Epithelial cell of prostate (primary cell): ENCODE measurements at regions not wholly inside any gene's neighbourhood (a gene's known extent, or its start where the extent isn't known, plus 50 kb on each side); places are given as distances from the start of the nearest gene placed in this dataset.
A peak's percentile ranks its signal among the peaks of the same experiment; 100 is the strongest.
"Not testable (repeated sequence)": the region's sequence is repeated elsewhere in the genome, so short reads cannot be mapped to it uniquely, and the experiment has no call there.

Experiments used
- DNase-seq: peaks from one replicate; pipeline ENCODE4 v3.0.0-alpha.2; 2011; ENCODE audit warnings: low read depth, low spot score
- H3K27ac ChIP-seq: fragments of 450-650 bp; 2 replicates; pipeline ENCODE4 v1.5.1; 2017; ENCODE audit warnings: mild to moderate bottlenecking

GRCh38 chr22:46026899-46027210 lies 49.9 kb upstream of the WNT7B start:
- DNase-seq: no peak
- no peak overlapping the region for H3K27ac ChIP-seq

- H3K27ac ChIP-seq: no peak overlapping the region
- DNase-seq: no peak
Measured at GRCh38 chr22:46027211-46028105, 50.5 kb upstream of the WNT7B start.

GRCh38 chr22:46028106-46028991 lies 51.4 kb upstream of the WNT7B start:
- H3K27ac ChIP-seq: no peak overlapping the region
- DNase-seq: no peak

GRCh38 chr22:46029036-46029435 lies 52.1 kb upstream of the WNT7B start:
- DNase-seq: no peak
- no peak overlapping the region for H3K27ac ChIP-seq

- DNase-seq: no peak
- no peak overlapping the region for H3K27ac ChIP-seq
Measured at GRCh38 chr22:46029574-46030200, 52.7 kb upstream of the WNT7B start.

- no peak for DNase-seq
- no peak overlapping the region for H3K27ac ChIP-seq
Measured at GRCh38 chr22:46030231-46030880, 53.4 kb upstream of the WNT7B start.

- DNase-seq: no peak
Measured at GRCh38 chr22:46031066-46031465, 54.1 kb upstream of the WNT7B start.

GRCh38 chr22:46031557-46031956 lies 54.6 kb upstream of the WNT7B start:
- H3K27ac ChIP-seq: no peak overlapping the region
- DNase-seq: no peak

More at GRCh38 chr22:46031066-46031465, 54.1 kb upstream of the WNT7B start:
- no peak overlapping the region for H3K27ac ChIP-seq

GRCh38 chr22:46031965-46032851 lies 55.2 kb upstream of the WNT7B start:
- no peak for DNase-seq

GRCh38 chr22:46033256-46034200 lies 56.6 kb upstream of the WNT7B start:
- no peak overlapping the region for H3K27ac ChIP-seq
- no peak for DNase-seq

More at GRCh38 chr22:46031965-46032851, 55.2 kb upstream of the WNT7B start:
- no peak overlapping the region for H3K27ac ChIP-seq

- DNase-seq, H3K27ac ChIP-seq: not testable (repeated sequence)
Measured at GRCh38 chr22:46034480-46034879, 57.5 kb upstream of the WNT7B start.

- peak overlapping the region; percentile 91 for H3K27ac ChIP-seq
- DNase-seq: no peak
Measured at GRCh38 chr22:46035380-46035741, 58.4 kb upstream of the WNT7B start.

GRCh38 chr22:46035742-46036557 lies 59.0 kb upstream of the WNT7B start:
- peak; percentile 81 for DNase-seq
- peak overlapping the region; percentile 91 for H3K27ac ChIP-seq

GRCh38 chr22:46036558-46037408 lies 59.8 kb upstream of the WNT7B start:
- peak overlapping the region; percentile 91 for H3K27ac ChIP-seq
- DNase-seq: no peak

- no peak for DNase-seq
- H3K27ac ChIP-seq: peak overlapping the region; percentile 79
Measured at GRCh38 chr22:46038174-46038487, 61.2 kb upstream of the WNT7B start.

GRCh38 chr22:46038516-46039430 lies 61.8 kb upstream of the WNT7B start:
- H3K27ac ChIP-seq: peak overlapping the region; percentile 79

More at GRCh38 chr22:46038516-46039430, 61.8 kb upstream of the WNT7B start:
- DNase-seq: no peak
